Activated naive CD8-positive, alpha-beta T cell treated with anti-CD3 and anti-CD28 coated beads for 36 hours (primary cell): ENCODE measurements at regions not wholly inside any gene's neighbourhood (a gene's known extent, or its start where the extent isn't known, plus 50 kb on each side); places are given as distances from the start of the nearest gene placed in this dataset.

Source experiments
- DNase-seq: peaks from one replicate; pipeline ENCODE4 v3.0.0; 2021
- H3K27ac Mint-ChIP-seq: one replicate; pipeline ENCODE4 v1.8.0; 2022; ENCODE audit warnings: mild to moderate bottlenecking, moderate library complexity, mixed read lengths
- H3K27me3 Mint-ChIP-seq: one replicate; pipeline ENCODE4 v1.8.0; 2022; ENCODE audit warnings: mild to moderate bottlenecking, mixed read lengths
- H3K36me3 Mint-ChIP-seq: one replicate; pipeline ENCODE4 v1.8.0; 2021; ENCODE audit warnings: mild to moderate bottlenecking, mixed read lengths
- H3K4me1 Mint-ChIP-seq: one replicate; pipeline ENCODE4 v1.8.0; 2021; ENCODE audit warnings: mixed read lengths
- H3K4me3 Mint-ChIP-seq: one replicate; pipeline ENCODE4 v1.8.0; 2022; ENCODE audit warnings: mild to moderate bottlenecking, moderate library complexity, mixed read lengths
- H3K9me3 Mint-ChIP-seq: one replicate; pipeline ENCODE4 v1.8.0; 2022; ENCODE audit warnings: mixed read lengths

- Mint-ChIP-seq H3K27ac (no peak overlapping the region), H3K9me3 (no peaks in the 10 kb centered on the region), H3K27me3 (no peaks in the 10 kb centered on the region), H3K36me3 (no peaks in the 10 kb centered on the region), H3K4me1 (no peaks in the 10 kb centered on the region), H3K4me3 (no peak overlapping the region)
- DNase-seq, result no peak
Observed at GRCh38 chr21:27817074-27817473, 850.2 kb upstream of the ADAMTS5 start.

DNA sequence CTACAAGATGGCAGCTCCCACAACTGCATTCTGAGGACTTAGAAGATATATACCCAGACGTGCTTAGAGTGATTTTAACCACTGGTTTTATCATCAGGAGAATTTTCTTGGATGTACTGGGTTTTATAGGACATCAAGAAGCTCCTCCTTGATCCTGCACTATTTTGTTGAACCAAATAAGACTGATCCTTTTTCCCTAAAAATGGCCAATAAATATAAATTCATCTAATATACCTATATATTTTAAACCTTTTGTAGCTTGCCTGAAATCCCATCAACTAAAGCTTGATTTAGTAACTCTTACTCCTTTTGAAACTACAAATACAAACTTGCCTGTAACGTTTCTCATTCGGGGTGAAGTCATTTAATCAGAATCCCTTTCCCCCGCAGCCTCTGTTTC, 849.4 kb upstream of the ADAMTS5 start:
- Mint-ChIP-seq H3K27ac (no peak overlapping the region), H3K4me1 (no peaks in the 10 kb centered on the region)

DNA sequence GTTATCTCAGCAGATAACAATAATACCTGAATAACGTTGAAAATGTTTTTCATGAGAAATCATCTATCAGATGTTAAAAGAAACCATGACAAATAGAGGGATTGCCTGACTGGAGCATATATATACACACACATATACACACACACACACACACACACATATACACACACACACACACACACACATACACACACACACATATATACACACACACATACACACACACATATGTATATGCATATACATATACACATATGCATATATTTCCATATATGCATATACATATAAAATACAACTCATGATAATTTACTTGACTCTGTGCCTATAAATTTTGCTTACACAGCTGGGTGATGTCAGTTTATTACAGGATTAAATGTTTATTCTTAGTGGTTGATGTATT, 847.3 kb upstream of the ADAMTS5 start:
- Mint-ChIP-seq H3K36me3 (no peaks in the 10 kb centered on the region), H3K27me3 (no peaks in the 10 kb centered on the region), H3K4me1 (no peaks in the 10 kb centered on the region), H3K27ac (no peak overlapping the region), H3K9me3 (no peaks in the 10 kb centered on the region), H3K4me3 (no peak overlapping the region)
- DNase-seq, result no peak

More for the DNA sequence above, 849.4 kb upstream of the ADAMTS5 start:
- Mint-ChIP-seq H3K27me3 (no peaks in the 10 kb centered on the region), H3K36me3 (no peaks in the 10 kb centered on the region), H3K9me3 (no peaks in the 10 kb centered on the region), H3K4me3 (no peak overlapping the region)
- no peak for DNase-seq

- Mint-ChIP-seq H3K27me3 (no peaks in the 10 kb centered on the region), H3K4me1 (no peaks in the 10 kb centered on the region), H3K9me3 (no peaks in the 10 kb centered on the region), H3K4me3 (no peak overlapping the region), H3K27ac (no peak overlapping the region), H3K36me3 (no peaks in the 10 kb centered on the region)
- no peak for DNase-seq
Observed at GRCh38 chr21:27813750-27814149, 846.9 kb upstream of the ADAMTS5 start.

DNA sequence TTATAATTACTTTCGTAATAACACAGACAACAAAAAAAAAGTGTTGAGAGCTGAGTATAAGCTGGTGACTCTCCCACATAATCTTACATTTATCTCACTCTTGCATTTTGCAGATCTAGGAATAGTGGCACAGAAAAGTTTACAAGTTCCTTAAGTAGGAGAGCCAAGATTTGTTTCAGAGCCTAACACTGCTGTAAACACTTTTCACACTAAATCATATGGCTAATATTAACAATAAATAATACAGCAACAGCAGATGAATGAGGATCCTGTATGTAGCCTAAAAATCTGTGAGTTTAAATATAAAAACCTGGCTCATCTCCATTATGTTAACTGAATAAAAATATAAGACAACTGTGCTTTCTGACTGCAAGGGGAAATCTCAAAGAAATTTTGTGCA, 846.5 kb upstream of the ADAMTS5 start:
- H3K36me3 Mint-ChIP-seq, result no peaks in the 10 kb centered on the region
- H3K9me3 Mint-ChIP-seq, result no peaks in the 10 kb centered on the region
- no peak overlapping the region for H3K27ac Mint-ChIP-seq
- H3K4me3 Mint-ChIP-seq, result no peak overlapping the region
- DNase-seq, result no peak
- no peaks in the 10 kb centered on the region for H3K27me3 Mint-ChIP-seq
- H3K4me1 Mint-ChIP-seq, result no peaks in the 10 kb centered on the region

DNA sequence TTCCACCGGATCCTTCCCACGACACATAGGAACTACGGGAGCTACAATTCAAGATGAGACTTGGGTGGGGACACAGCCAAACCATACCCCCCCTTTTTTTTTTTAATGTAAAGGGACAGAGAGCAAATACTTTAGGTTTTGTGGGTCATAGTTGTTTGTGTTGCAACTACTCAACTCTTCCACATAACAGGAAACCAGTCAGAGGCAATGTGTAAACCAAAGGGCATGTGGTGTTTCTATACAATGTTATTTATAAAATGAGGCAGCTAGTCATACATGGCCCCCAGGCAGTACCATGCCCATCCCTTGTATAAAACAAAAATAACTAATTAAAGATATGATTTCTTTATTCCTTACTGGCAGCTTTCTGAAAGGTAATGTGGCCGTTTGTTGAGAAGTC, 845.4 kb upstream of the ADAMTS5 start:
- Mint-ChIP-seq H3K4me1 (no peaks in the 10 kb centered on the region), H3K27me3 (no peaks in the 10 kb centered on the region), H3K4me3 (no peak overlapping the region), H3K36me3 (no peaks in the 10 kb centered on the region), H3K27ac (no peak overlapping the region), H3K9me3 (no peaks in the 10 kb centered on the region)
- no peak for DNase-seq

- H3K27me3 Mint-ChIP-seq, result no peaks in the 10 kb centered on the region
- no peak overlapping the region for H3K27ac Mint-ChIP-seq
- H3K4me3 Mint-ChIP-seq, result no peak overlapping the region
Observed at GRCh38 chr21:27808923-27809322, 842.0 kb upstream of the ADAMTS5 start.

DNA sequence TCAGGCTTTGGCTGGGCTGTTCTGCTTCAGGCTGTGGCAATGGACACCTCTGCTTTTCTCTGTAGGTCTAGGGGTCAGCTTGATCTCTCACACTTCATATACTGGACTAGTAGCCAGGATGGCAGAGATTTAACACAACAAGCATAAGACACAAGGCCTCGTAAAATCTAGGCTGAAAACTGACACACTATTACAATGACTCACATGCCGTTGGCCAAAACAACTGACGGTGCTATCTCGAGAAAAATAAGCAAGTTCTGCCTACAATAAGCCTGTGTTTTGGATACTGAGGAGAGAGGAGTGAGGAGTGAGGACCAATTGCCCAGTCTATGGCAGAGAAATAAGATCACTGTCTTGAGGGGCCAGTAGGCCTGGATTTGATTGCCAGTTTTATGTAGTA, 840.7 kb upstream of the ADAMTS5 start:
- no peak for DNase-seq
- Mint-ChIP-seq H3K27me3 (no peaks in the 10 kb centered on the region), H3K4me1 (no peaks in the 10 kb centered on the region), H3K36me3 (no peaks in the 10 kb centered on the region), H3K27ac (no peak overlapping the region), H3K4me3 (no peak overlapping the region), H3K9me3 (no peaks in the 10 kb centered on the region)

More at GRCh38 chr21:27808923-27809322, 842.0 kb upstream of the ADAMTS5 start:
- DNase-seq, result no peak
- Mint-ChIP-seq H3K9me3 (no peaks in the 10 kb centered on the region), H3K4me1 (no peaks in the 10 kb centered on the region), H3K36me3 (no peaks in the 10 kb centered on the region)

DNA sequence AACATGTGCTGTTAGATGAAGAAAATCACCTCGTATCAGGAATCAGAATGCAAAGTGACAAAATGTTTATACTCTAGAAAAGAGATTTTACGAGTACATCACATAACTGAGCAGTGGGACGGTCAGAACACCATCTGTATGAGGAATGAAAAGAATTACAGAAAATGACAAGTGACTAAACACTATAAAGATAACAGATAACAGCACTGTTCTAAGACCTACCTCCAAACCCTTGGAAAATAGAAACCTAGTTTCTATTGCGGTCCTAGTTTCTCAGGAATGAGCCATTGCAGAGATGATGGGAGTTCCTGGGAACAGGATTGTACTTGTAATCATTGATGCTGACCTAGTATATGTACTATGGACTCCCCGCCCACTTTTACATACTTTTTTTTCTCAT, 839.4 kb upstream of the ADAMTS5 start:
- DNase-seq, result no peak
- Mint-ChIP-seq H3K36me3 (no peaks in the 10 kb centered on the region), H3K27ac (no peak overlapping the region)

GRCh38 chr21:27805696-27806095, 838.8 kb upstream of the ADAMTS5 start:
- H3K4me1 Mint-ChIP-seq, result no peaks in the 10 kb centered on the region
- H3K4me3 Mint-ChIP-seq, result no peak overlapping the region
- no peak overlapping the region for H3K27ac Mint-ChIP-seq
- H3K36me3 Mint-ChIP-seq, result no peaks in the 10 kb centered on the region
- H3K9me3 Mint-ChIP-seq, result no peaks in the 10 kb centered on the region
- no peak for DNase-seq
- H3K27me3 Mint-ChIP-seq, result no peaks in the 10 kb centered on the region

More for the DNA sequence above, 839.4 kb upstream of the ADAMTS5 start:
- Mint-ChIP-seq H3K9me3 (no peaks in the 10 kb centered on the region), H3K4me3 (no peak overlapping the region), H3K4me1 (no peaks in the 10 kb centered on the region), H3K27me3 (no peaks in the 10 kb centered on the region)

GRCh38 chr21:27804515-27804914, 837.6 kb upstream of the ADAMTS5 start:
- Mint-ChIP-seq H3K9me3 (no peaks in the 10 kb centered on the region), H3K27me3 (no peaks in the 10 kb centered on the region), H3K4me3 (no peak overlapping the region), H3K27ac (no peak overlapping the region), H3K36me3 (no peaks in the 10 kb centered on the region), H3K4me1 (no peaks in the 10 kb centered on the region)
- no peak for DNase-seq

DNA sequence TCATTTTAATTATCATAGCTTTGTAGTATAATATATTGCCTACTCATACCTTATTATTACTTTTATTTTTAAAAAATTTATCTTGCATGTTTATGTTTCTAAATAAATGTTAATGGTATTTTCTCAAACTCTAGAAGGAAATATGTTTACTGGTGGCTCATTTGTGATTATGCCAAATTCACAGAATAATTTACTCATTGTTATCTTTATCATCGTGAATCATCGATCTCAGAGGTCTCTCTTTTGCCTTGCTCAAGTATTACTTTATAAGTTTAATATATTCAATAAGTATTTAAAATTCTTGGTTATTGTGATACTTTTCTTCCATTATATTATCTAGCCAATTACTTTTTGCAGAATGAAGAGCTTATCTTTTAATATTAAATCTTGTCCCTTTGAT, 836.7 kb upstream of the ADAMTS5 start:
- no peaks in the 10 kb centered on the region for H3K4me1 Mint-ChIP-seq
- H3K27ac Mint-ChIP-seq, result no peak overlapping the region
- no peak overlapping the region for H3K4me3 Mint-ChIP-seq
- no peaks in the 10 kb centered on the region for H3K27me3 Mint-ChIP-seq
- DNase-seq, result no peak
- no peaks in the 10 kb centered on the region for H3K36me3 Mint-ChIP-seq
- H3K9me3 Mint-ChIP-seq, result no peaks in the 10 kb centered on the region

DNA sequence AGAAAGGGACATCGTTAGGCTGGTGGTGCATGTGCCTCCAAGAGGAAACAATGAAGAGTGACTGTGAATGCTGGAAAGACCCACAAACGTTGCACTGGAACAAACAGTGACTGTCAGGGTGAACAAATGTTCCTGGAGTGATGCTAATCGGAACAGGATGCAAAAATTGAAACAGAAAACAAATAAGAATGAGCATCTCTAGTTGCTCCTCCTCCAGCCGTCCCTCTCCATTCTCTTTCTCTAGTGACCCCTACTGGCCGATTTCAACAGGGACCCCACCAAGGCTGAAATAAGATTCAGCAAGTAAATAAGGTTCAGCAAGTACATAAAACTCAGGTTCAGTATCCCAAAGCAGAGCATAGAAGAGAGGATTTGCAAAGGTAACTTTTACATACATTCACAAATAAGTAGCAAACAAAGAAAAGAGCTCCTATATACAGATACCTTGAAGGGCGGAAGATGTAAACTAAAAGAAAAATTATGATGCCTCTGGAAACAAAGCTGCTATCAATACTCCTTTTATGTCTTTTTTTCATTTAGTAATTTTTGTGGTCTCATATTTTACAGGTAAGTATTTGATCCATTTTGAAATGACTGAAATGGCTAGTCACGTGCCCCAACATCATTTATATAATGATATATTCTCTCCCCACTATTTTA, 836.1 kb upstream of the ADAMTS5 start:
- H3K4me1 Mint-ChIP-seq, result no peaks in the 10 kb centered on the region
- H3K36me3 Mint-ChIP-seq, result no peaks in the 10 kb centered on the region
- H3K27me3 Mint-ChIP-seq, result no peaks in the 10 kb centered on the region
- peak; percentile 9 for DNase-seq
- H3K27ac Mint-ChIP-seq, result no peak overlapping the region
- H3K9me3 Mint-ChIP-seq, result no peaks in the 10 kb centered on the region
- H3K4me3 Mint-ChIP-seq, result no peak overlapping the region

DNA sequence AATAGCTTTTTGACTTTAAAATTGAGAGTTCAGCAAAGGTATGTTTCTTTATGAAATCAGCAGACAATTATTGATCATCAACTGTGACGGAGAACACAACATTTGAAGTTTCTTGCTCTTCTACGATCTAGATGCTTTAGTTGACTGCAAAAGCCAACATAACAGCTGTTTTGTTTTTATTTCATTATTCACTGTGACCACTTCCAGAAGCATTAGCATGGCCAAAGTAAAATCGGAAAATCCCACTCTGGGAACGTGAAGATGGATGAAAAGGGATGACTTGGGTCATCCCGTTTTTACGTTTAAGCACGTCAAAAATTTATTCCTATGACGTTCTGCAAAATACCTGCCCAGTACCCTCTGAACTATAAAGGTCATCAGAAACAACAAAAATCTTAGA, 833.0 kb upstream of the ADAMTS5 start:
- no peaks in the 10 kb centered on the region for H3K9me3 Mint-ChIP-seq
- no peak overlapping the region for H3K4me3 Mint-ChIP-seq

DNA sequence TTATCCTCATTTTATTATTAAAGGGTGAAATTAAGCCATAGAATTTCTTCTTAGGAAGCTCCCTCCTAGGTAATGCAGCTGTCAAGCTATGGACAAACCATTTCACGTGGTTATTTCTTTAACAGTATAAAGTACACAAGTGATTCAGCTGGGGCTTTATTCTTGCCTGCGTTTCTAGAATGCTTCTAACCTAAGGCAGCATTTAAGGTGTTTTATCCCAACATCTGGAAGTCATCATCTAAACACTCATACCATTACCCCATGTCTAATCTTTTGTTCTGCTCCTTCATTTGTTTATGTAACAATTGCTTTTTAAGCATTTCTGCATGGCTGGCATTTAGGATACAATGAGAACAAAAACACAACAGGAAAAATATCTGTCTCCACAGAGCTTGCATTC, 829.2 kb upstream of the ADAMTS5 start:
- Mint-ChIP-seq H3K4me1 (no peaks in the 10 kb centered on the region), H3K27ac (no peak overlapping the region), H3K36me3 (no peaks in the 10 kb centered on the region), H3K9me3 (no peaks in the 10 kb centered on the region), H3K27me3 (no peaks in the 10 kb centered on the region), H3K4me3 (no peak overlapping the region)
- DNase-seq, result no peak

More for the DNA sequence above, 833.0 kb upstream of the ADAMTS5 start:
- H3K27ac Mint-ChIP-seq, result no peak overlapping the region
- no peaks in the 10 kb centered on the region for H3K27me3 Mint-ChIP-seq
- DNase-seq, result no peak
- H3K36me3 Mint-ChIP-seq, result no peaks in the 10 kb centered on the region
- H3K4me1 Mint-ChIP-seq, result no peaks in the 10 kb centered on the region

DNA sequence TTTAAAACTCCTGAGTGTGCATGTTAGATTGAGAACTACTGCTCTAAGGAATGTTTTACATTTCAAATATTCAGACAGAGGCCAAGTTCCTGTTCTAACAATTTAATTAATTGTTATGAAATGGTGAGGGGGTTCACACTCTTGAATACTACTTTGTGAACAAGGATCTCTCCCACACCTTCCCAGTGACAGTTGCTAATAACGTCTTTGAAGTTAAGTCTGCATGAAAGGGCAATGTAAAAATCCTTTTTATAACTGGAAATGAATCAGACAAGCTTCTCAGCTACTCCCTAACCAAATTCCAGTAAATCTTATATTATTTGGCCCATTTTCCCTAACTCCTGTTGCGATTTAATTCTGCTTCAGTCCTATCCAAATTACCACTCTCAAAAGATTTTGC, 828.5 kb upstream of the ADAMTS5 start:
- Mint-ChIP-seq H3K27me3 (no peaks in the 10 kb centered on the region), H3K9me3 (no peaks in the 10 kb centered on the region), H3K36me3 (no peaks in the 10 kb centered on the region), H3K4me3 (no peak overlapping the region), H3K4me1 (no peaks in the 10 kb centered on the region), H3K27ac (no peak overlapping the region)
- no peak for DNase-seq
